ENCODE measurements at regions not wholly inside any gene's neighbourhood (a gene's known extent, or its start where the extent isn't known, plus 50 kb on each side); places are given as distances from the start of the nearest gene placed in this dataset.

- DNase-seq = no peak
These were observed 64.8 kb upstream of the CLINT1 start for GRCh38 chr5:157923765-157924164.

- no peak for DNase-seq
These were observed 63.1 kb upstream of the CLINT1 start for GRCh38 chr5:157922026-157922425.

GRCh38 chr5:157920828-157921170 is 61.9 kb upstream of the CLINT1 start:
- no peak for DNase-seq

DNA sequence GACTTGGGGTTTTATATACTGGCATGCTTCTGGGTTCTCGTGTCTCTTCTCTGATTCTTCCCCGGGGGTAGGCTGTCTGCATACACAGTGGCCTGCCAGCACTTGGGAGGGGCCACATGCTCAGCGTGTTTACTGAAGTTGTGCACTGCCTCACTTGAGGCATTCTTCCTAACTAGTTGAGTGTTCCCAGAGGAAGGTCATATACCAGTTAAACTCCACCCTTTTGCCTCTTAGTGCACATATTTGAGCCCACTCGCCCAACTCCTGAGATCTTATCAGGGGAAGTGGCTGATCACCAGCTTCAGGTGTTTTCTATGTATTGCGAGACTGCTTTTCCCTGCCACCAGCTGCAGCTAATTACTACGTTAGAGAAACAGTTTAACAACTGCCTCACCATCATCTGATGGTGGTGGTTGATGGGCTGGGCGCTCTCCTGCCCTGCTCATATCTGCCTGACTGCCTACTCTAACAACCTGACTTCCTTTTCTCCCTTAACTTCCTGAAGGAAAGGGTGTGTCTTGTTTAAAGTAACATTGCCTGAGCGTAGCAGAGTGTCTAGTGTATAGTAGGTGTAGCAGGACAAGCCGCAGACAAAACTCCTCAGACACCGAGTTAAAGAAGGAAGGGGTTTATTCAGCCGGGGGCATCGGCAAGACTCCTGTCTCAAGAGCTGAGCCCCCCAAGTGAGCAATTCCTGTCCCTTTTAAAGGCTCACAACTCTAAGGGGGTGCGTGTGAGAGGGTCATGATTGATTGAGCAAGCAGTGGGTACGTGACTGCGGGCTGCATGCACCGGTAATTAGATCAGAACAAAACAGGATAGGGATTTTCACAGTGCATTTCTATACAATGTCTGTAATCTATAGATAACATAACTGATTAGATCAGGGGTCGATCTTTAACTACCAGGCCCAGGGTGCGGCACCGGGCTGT is 60.1 kb upstream of the CLINT1 start:
- DNase-seq = no peak

- DNase-seq = peak; percentile 64
These were observed 59.2 kb upstream of the CLINT1 start for GRCh38 chr5:157917899-157918809.

GRCh38 chr5:157917491-157917890 is 58.5 kb upstream of the CLINT1 start:
- no peak for DNase-seq

DNA sequence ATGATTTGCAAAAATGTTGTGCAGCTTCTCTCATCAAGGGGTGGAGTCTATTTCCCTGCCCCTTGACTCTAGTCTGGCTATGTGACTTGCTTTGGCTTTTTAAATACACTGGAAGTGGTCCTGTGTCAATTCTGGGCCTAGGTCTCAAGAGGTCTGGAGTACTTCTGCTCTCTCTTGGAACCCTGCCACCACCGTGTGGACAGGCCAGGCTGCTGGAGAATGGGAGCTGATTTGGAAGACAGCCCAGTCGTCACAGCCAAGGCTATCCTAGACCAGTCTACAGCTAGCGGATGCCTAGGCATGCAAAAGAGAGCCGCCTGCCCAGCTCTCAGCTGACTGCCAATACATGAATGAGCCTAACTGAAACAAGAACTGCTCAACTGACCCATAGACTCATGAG is 56.7 kb upstream of the CLINT1 start:
- no peak for DNase-seq

DNA sequence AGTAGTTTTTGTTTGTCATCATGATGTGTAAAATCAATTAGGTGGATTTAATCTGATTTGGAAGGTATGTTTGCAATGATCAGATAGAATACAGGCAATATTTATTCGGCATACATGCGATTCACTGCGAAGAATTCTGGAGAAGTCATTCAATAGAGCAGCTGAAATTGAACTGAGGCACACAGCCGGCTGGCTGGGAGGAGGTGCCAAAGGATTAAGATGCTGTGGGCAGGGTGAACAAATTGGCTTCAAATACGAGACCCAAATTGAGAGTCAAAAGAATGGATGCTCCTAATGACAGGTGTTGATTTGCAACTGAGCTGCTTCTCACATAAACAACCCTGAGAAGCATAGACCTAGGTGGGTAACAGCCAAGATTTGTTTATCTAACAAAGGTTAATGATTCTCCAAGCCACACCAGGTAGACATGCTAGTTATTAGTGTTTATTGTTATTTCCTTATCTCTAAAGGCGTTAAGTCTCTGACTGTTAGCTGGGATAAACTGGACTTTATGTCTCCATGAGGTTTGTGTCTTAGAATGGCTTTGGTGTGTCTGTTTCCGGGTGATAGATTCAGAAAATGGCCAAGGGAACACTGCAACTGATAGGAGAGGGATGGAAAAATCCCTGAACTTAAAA is 55.3 kb upstream of the CLINT1 start:
- no peak for DNase-seq

- no peak for DNase-seq
These were observed 54.6 kb upstream of the CLINT1 start for GRCh38 chr5:157913575-157913974.

DNA sequence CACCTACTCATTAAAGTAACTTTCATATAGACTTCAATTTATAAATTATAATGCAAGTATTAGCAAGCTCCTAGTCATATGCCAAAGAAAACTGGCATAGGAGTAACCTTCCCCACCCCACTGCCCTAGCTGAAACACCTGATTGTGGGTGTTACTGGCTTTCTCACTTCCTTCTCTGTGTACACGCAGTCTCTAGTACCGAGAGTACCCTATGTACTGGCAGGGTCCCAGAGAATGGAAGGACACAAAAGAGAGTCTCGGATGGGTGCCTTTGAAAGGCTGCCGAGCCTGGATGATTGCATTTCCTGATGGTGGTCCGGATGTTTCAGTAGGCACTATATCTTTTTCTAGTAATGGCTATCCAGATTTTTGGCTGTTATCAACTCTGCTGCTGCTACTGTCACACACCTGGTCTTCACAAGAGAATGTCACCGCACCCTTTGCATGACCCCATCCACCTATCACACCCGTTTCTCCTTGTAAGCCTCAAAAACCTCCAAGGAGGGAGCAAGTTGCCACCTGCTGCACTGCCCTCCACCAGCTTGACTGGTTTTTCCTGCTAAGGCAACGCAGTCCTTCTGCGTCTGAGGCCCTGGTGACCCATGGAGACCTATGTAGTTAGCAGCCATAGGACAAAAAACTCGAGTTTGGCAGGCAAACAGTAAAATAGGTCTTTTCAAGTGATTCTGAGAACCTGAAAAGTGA is 53.8 kb upstream of the CLINT1 start:
- DNase-seq = no peak

- DNase-seq = no peak
These were observed 52.6 kb upstream of the CLINT1 start for GRCh38 chr5:157911568-157911967.
